Fibroblast of the aortic adventitia (primary cell): ENCODE measurements at regions not wholly inside any gene's neighbourhood (a gene's known extent, or its start where the extent isn't known, plus 50 kb on each side); places are given as distances from the start of the nearest gene placed in this dataset.

ENCODE experiments used
- DNase-seq: peaks from one replicate; pipeline ENCODE4 v3.0.0-alpha.2; 2010; ENCODE audit warnings: low read depth
- H3K4me3 ChIP-seq: 2 replicates; pipeline ENCODE4 v1.5.1; 2011; ENCODE audit warnings: low read depth, mild to moderate bottlenecking, control low read depth, low read length, moderate library complexity
- TF ChIP-seq, protein P1 (sequence below): IDR thresholded peaks from 2 replicates; pipeline ENCODE4 v1.5.1; 2011; ENCODE audit warnings: mild to moderate bottlenecking, low read length, control low read depth, inconsistent platforms; ENCODE audit not compliant: insufficient read depth

- no peak overlapping the region for H3K4me3 ChIP-seq
- no peak for DNase-seq
- TF ChIP-seq, protein P1, sequence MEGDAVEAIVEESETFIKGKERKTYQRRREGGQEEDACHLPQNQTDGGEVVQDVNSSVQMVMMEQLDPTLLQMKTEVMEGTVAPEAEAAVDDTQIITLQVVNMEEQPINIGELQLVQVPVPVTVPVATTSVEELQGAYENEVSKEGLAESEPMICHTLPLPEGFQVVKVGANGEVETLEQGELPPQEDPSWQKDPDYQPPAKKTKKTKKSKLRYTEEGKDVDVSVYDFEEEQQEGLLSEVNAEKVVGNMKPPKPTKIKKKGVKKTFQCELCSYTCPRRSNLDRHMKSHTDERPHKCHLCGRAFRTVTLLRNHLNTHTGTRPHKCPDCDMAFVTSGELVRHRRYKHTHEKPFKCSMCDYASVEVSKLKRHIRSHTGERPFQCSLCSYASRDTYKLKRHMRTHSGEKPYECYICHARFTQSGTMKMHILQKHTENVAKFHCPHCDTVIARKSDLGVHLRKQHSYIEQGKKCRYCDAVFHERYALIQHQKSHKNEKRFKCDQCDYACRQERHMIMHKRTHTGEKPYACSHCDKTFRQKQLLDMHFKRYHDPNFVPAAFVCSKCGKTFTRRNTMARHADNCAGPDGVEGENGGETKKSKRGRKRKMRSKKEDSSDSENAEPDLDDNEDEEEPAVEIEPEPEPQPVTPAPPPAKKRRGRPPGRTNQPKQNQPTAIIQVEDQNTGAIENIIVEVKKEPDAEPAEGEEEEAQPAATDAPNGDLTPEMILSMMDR = no peak
Observed at GRCh38 chr2:108079736-108080135, 93.4 kb downstream of the SLC5A7 start.

DNA sequence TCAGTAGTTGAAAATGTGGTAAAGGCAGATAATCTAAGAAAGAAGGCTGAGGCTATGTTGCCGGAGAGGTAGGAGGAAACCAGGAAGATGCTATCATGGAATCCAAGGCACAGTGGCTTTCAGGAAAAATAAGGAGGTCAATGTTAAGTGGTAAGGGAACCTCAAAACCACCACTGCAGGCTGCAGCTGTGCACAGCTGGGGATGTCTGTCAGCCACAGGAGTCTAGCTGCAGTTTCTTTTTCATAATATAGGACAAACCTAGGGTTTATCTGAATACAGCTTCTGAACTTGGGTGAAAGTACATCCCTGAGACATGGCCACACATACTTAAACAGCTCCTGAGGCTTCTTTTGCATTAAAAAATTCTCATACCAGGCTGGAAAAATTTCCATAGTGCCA is 93.9 kb downstream of the SLC5A7 start:
- TF ChIP-seq, protein P1 = no peak
- no peak overlapping the region for H3K4me3 ChIP-seq
- no peak for DNase-seq

DNA sequence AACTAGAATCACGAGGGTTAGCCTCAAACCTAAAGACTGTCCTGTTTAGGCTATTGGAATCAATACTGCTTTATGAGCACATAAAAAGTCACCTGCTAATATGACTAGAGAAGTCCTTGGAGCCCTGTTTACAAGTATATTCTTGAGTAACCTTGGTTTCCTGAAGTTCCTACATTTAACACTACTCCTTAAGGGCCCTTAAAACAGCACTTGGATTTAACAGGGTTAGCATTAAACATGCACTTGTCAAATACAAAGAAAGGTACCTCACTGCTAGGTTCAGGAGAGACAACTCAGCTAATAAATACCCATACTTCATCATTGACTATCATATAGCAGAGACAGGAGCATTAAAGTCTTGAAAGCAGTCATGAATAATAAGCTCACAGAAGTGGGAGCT is 96.7 kb downstream of the SLC5A7 start:
- TF ChIP-seq, protein P1 = no peak
- DNase-seq = no peak
- no peak overlapping the region for H3K4me3 ChIP-seq

DNA sequence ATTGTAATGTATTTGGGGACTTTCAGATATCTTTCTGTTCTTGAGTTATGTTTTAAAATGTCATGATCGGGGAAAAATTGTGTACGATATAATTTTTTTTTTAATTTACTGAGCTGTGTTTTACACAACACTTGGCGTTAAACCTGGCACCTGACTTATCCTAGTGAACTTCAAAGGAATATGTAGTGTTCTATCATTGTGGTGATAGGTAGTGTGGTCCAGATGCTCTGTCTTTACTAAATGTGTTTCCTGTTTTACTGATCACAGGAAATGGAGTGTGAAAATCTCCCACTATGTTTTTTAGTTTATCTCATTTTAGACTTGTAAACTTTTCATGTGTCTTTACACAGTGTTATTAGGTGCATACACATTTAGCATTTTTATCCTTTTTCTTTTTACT is 98.0 kb downstream of the SLC5A7 start:
- DNase-seq = no peak
- TF ChIP-seq, protein P1 = no peak

DNA sequence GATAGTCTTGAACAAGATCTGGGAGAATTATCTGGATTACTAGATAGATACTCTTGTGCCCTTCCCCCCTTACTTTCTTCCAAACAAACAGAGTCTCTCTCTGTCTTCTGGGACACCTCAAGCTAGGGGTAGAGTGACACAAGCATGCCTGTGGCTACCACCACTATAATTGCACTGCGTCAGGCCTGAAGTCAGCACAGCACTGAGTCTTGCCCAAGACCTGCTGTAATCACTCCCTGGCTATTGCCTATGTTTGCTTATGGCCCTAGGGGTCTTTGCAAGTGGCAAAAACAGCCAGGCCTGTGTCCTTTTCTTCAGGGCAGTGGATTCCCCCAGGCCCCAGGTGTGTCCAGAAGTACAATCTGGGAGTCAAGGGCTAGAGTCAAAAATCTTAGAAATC is 106.6 kb downstream of the SLC5A7 start:
- H3K4me3 ChIP-seq = no peak overlapping the region
- TF ChIP-seq, protein P1 = no peak
- DNase-seq = no peak

More for the DNA sequence above, 98.0 kb downstream of the SLC5A7 start:
- H3K4me3 ChIP-seq = no peak overlapping the region

GRCh38 chr2:108101481-108101880 is 115.2 kb downstream of the SLC5A7 start:
- no peak overlapping the region for H3K4me3 ChIP-seq
- DNase-seq = no peak
- TF ChIP-seq, protein P1 = no peak

- TF ChIP-seq, protein P1 = no peak
- DNase-seq = no peak
- no peak overlapping the region for H3K4me3 ChIP-seq
Observed at GRCh38 chr2:108106731-108107130, 120.4 kb downstream of the SLC5A7 start.
